Activated CD4-positive, alpha-beta T cell treated with anti-CD3 and anti-CD28 coated beads, Interleukin-2, amount 10 ng/mL, durations not matched to agents 7 days and 5 days (primary cell): ENCODE measurements at regions not wholly inside any gene's neighbourhood (a gene's known extent, or its start where the extent isn't known, plus 50 kb on each side); places are given as distances from the start of the nearest gene placed in this dataset.
A peak's percentile ranks its signal among the peaks of the same experiment; 100 is the strongest.
"Not testable (repeated sequence)": the region's sequence is repeated elsewhere in the genome, so short reads cannot be mapped to it uniquely, and the experiment has no call there.

ENCODE experiments used
- CTCF ChIA-PET: fragments of 350-600 bp; sonication (Branson Sonifier 250); formaldehyde crosslinking; loops from one replicate; lab custom pipeline; 2021; ENCODE audit warnings: antibody characterized with exemption; lab: Charles Lee
- POLR2A ChIA-PET: fragments of 350-600 bp; sonication (Branson Sonifier 250); formaldehyde crosslinking; loops from one replicate; lab custom pipeline; 2021; ENCODE audit warnings: antibody characterized with exemption; lab: Charles Lee
- DNase-seq: peaks from one replicate; pipeline ENCODE4 v3.0.0-alpha.2; 2020
- H3K27ac Mint-ChIP-seq: one replicate; pipeline ENCODE4 v1.8.0; 2021; ENCODE audit warnings: mild to moderate bottlenecking, moderate library complexity, mixed read lengths
- H3K27me3 Mint-ChIP-seq: one replicate; pipeline ENCODE4 v1.8.0; 2021; ENCODE audit warnings: mixed read lengths
- H3K36me3 Mint-ChIP-seq: one replicate; pipeline ENCODE4 v1.8.0; 2021; ENCODE audit warnings: low read depth, mixed read lengths
- H3K4me1 Mint-ChIP-seq: one replicate; pipeline ENCODE4 v1.8.0; 2021; ENCODE audit warnings: mixed read lengths
- H3K4me3 Mint-ChIP-seq: one replicate; pipeline ENCODE4 v1.8.0; 2021; ENCODE audit warnings: mild to moderate bottlenecking, moderate library complexity, mixed read lengths
- H3K9me3 Mint-ChIP-seq: one replicate; pipeline ENCODE4 v1.8.0; 2021; ENCODE audit warnings: mixed read lengths

- H3K4me1 Mint-ChIP-seq, H3K9me3 Mint-ChIP-seq, H3K4me3 Mint-ChIP-seq, CTCF ChIA-PET, H3K36me3 Mint-ChIP-seq, H3K27me3 Mint-ChIP-seq, POLR2A ChIA-PET: not testable (repeated sequence)
- DNase-seq = peak; percentile 63
- H3K27ac Mint-ChIP-seq = peak overlapping the region; percentile 57
Measured at GRCh38 chr10:38390725-38391124, 296.6 kb downstream of the ZNF37A start.

GRCh38 chr10:38395465-38395864 lies 301.3 kb downstream of the ZNF37A start:
- H3K36me3 Mint-ChIP-seq, H3K4me1 Mint-ChIP-seq, DNase-seq, H3K27ac Mint-ChIP-seq, H3K4me3 Mint-ChIP-seq, H3K27me3 Mint-ChIP-seq, POLR2A ChIA-PET, H3K9me3 Mint-ChIP-seq, CTCF ChIA-PET: not testable (repeated sequence)

GRCh38 chr10:38396178-38396954 lies 302.2 kb downstream of the ZNF37A start:
- DNase-seq, H3K27me3 Mint-ChIP-seq, H3K27ac Mint-ChIP-seq, H3K4me1 Mint-ChIP-seq, H3K9me3 Mint-ChIP-seq, CTCF ChIA-PET, H3K4me3 Mint-ChIP-seq, POLR2A ChIA-PET, H3K36me3 Mint-ChIP-seq: not testable (repeated sequence)

- Mint-ChIP-seq H3K4me1 (peaks cover 14% of the 10 kb centered on the region), H3K27ac (peak overlapping the region; percentile 100), H3K4me3 (peak overlapping the region; percentile 95)
- H3K9me3 Mint-ChIP-seq, DNase-seq, H3K36me3 Mint-ChIP-seq, H3K27me3 Mint-ChIP-seq, POLR2A ChIA-PET: not testable (repeated sequence)
- CTCF ChIA-PET = interaction anchor here (0.6 to 2.0 kb wide), 2 partner anchors 396 to 425 kb away, joined by 3 to 6 read pairs; partner anchors contain the start of gene ZNF25
Measured at GRCh38 chr10:38401565-38401964, 307.4 kb downstream of the ZNF37A start.

- POLR2A ChIA-PET, H3K9me3 Mint-ChIP-seq, H3K36me3 Mint-ChIP-seq, H3K27me3 Mint-ChIP-seq: not testable (repeated sequence)
- DNase-seq = peak; percentile 95
- Mint-ChIP-seq H3K27ac (peak overlapping the region; percentile 100), H3K4me1 (peaks cover 14% of the 10 kb centered on the region), H3K4me3 (peak overlapping the region; percentile 95)
- CTCF ChIA-PET = interaction anchor here (2.0 kb wide), 1 partner anchor 426 kb away, joined by 6 read pairs; the partner anchor contains the start of gene ZNF25
Measured at GRCh38 chr10:38402442-38403346, 308.6 kb downstream of the ZNF37A start.

- H3K27ac Mint-ChIP-seq = peak overlapping the region; percentile 100
- H3K27me3 Mint-ChIP-seq, H3K9me3 Mint-ChIP-seq, POLR2A ChIA-PET, H3K36me3 Mint-ChIP-seq, DNase-seq: not testable (repeated sequence)
- CTCF ChIA-PET = interaction anchor here (2.0 kb wide), 1 partner anchor 427 kb away, joined by 6 read pairs; the partner anchor contains the start of gene ZNF25
- peaks cover 14% of the 10 kb centered on the region for H3K4me1 Mint-ChIP-seq
- H3K4me3 Mint-ChIP-seq = peak overlapping the region; percentile 88
Measured at GRCh38 chr10:38403347-38404117, 309.4 kb downstream of the ZNF37A start.

GRCh38 chr10:38423634-38424033 lies 329.5 kb downstream of the ZNF37A start:
- H3K9me3 Mint-ChIP-seq, H3K27me3 Mint-ChIP-seq, CTCF ChIA-PET, H3K4me3 Mint-ChIP-seq, DNase-seq, POLR2A ChIA-PET, H3K4me1 Mint-ChIP-seq, H3K27ac Mint-ChIP-seq: not testable (repeated sequence)
- peaks cover 15% of the 10 kb centered on the region for H3K36me3 Mint-ChIP-seq

GRCh38 chr10:38430242-38430641 lies 336.1 kb downstream of the ZNF37A start:
- not testable (repeated sequence) for H3K9me3 Mint-ChIP-seq, DNase-seq, H3K36me3 Mint-ChIP-seq

GRCh38 chr10:38437359-38437758 lies 343.2 kb downstream of the ZNF37A start:
- H3K27me3 Mint-ChIP-seq, H3K36me3 Mint-ChIP-seq, H3K4me3 Mint-ChIP-seq, H3K4me1 Mint-ChIP-seq, H3K9me3 Mint-ChIP-seq, POLR2A ChIA-PET, H3K27ac Mint-ChIP-seq, CTCF ChIA-PET, DNase-seq: not testable (repeated sequence)

More at GRCh38 chr10:38430242-38430641, 336.1 kb downstream of the ZNF37A start:
- H3K27me3 Mint-ChIP-seq, CTCF ChIA-PET, POLR2A ChIA-PET, H3K4me1 Mint-ChIP-seq, H3K4me3 Mint-ChIP-seq, H3K27ac Mint-ChIP-seq: not testable (repeated sequence)

GRCh38 chr10:38448614-38449355 lies 354.6 kb downstream of the ZNF37A start:
- H3K27me3 Mint-ChIP-seq, POLR2A ChIA-PET, H3K27ac Mint-ChIP-seq, DNase-seq, H3K9me3 Mint-ChIP-seq, H3K4me3 Mint-ChIP-seq, H3K4me1 Mint-ChIP-seq, CTCF ChIA-PET: not testable (repeated sequence)
- peaks cover 27% of the 10 kb centered on the region for H3K36me3 Mint-ChIP-seq

GRCh38 chr10:38449618-38450017 lies 355.5 kb downstream of the ZNF37A start:
- H3K4me3 Mint-ChIP-seq, H3K27ac Mint-ChIP-seq, H3K4me1 Mint-ChIP-seq, CTCF ChIA-PET, H3K9me3 Mint-ChIP-seq, POLR2A ChIA-PET, H3K27me3 Mint-ChIP-seq, DNase-seq: not testable (repeated sequence)
- peaks cover 27% of the 10 kb centered on the region for H3K36me3 Mint-ChIP-seq

- CTCF ChIA-PET, H3K27ac Mint-ChIP-seq: not testable (repeated sequence)
- peaks cover 27% of the 10 kb centered on the region for H3K36me3 Mint-ChIP-seq
Measured at GRCh38 chr10:38450372-38451057, 356.4 kb downstream of the ZNF37A start.

More at GRCh38 chr10:38450372-38451057, 356.4 kb downstream of the ZNF37A start:
- H3K4me1 Mint-ChIP-seq, H3K4me3 Mint-ChIP-seq, H3K27me3 Mint-ChIP-seq, POLR2A ChIA-PET, DNase-seq, H3K9me3 Mint-ChIP-seq: not testable (repeated sequence)
